ENCODE measurements at regions not wholly inside any gene's neighbourhood (a gene's known extent, or its start where the extent isn't known, plus 50 kb on each side); places are given as distances from the start of the nearest gene placed in this dataset.

DNA sequence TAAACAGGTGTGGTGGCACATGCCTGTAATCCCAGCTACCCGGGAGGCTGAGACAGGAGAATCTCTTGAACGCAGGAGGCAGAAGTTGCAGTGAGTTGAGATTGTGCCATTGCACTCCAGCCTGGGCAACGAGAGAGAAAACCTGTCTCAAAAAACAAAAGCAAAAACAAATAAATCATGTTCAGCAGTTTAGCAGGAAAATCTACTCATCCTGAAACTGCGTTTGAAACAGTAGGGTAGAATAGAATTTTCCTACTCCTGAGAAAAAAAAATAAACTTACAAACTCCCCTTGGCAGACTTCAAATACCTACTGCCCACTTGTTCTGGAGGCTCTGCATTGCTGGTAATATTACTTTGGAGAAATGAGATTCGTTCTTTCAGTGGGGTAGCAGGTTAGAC lies 367.7 kb downstream of the GADD45G start:
- Histone ChIP-seq H3K27ac (no peak overlapping the region), H3K36me3 (no peaks in the 10 kb centered on the region), H3K27me3 (no peaks in the 10 kb centered on the region), H3K4me3 (no peak overlapping the region), H3K4me1 (no peaks in the 10 kb centered on the region), H3K9me3 (no peaks in the 10 kb centered on the region)
- no peak for DNase-seq (ENCODE audit: low spot score in 2 of 2)
- intact Hi-C loops (cut with DNase I; ENCODE audit: low total_unique reads): no loop called here
- TF ChIP-seq, protein P1, sequence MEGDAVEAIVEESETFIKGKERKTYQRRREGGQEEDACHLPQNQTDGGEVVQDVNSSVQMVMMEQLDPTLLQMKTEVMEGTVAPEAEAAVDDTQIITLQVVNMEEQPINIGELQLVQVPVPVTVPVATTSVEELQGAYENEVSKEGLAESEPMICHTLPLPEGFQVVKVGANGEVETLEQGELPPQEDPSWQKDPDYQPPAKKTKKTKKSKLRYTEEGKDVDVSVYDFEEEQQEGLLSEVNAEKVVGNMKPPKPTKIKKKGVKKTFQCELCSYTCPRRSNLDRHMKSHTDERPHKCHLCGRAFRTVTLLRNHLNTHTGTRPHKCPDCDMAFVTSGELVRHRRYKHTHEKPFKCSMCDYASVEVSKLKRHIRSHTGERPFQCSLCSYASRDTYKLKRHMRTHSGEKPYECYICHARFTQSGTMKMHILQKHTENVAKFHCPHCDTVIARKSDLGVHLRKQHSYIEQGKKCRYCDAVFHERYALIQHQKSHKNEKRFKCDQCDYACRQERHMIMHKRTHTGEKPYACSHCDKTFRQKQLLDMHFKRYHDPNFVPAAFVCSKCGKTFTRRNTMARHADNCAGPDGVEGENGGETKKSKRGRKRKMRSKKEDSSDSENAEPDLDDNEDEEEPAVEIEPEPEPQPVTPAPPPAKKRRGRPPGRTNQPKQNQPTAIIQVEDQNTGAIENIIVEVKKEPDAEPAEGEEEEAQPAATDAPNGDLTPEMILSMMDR (IDR thresholded peaks at IDR 0.05): no peak
- TF ChIP-seq POLR2A (IDR thresholded peaks at IDR 0.05) (no peak), POLR2AphosphoS5 (IDR thresholded peaks at IDR 0.05) (no peak)

DNA sequence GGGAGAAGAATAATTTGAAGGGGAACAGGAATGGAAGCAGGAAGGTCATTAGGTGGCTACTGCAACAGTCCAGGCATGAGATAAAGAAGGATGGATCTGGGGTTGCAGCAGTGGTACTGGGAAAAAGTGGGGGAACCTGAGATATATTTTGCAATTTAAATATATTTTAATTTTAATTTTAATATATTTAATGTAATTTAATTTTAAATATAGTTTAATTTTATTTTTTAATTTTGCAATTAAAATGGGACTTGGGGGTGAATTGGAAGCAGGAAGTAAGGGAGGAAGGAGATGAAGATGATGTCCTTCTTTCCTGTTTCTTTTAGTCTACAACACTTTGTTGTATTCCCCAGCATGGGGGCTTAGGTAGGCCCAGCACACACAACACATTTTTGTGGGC lies 369.8 kb downstream of the GADD45G start:
- intact Hi-C loops (cut with DNase I; ENCODE audit: low total_unique reads): no loop called here
- no peak for DNase-seq (ENCODE audit: low spot score in 2 of 2)

DNA sequence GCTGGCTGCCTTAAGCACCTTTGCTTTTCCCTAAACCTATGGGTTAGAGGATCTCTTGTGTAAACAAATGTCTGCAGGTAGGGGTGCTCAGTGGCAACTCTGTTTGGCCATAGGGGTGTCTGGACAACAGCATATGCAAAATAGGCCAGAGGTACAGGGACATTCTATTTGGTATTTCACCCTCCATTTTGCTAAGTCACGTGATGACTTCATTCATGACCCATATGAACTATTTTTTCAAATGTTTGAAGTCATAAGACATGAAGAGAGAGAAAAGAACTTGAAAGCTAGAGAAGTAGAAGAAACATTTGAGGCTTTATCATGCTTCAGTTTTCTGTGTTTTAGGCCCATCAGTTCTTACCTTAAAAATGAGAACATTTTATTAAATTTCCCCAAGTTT lies 370.2 kb downstream of the GADD45G start:
- no peak overlapping the region for H3K4me3 ChIP-seq
- H3K27ac ChIP-seq: no peak overlapping the region
- H3K36me3 ChIP-seq: no peaks in the 10 kb centered on the region
- DNase-seq (ENCODE audit: low spot score in 2 of 2): no peak
- no peaks in the 10 kb centered on the region for H3K27me3 ChIP-seq
- intact Hi-C loops (cut with DNase I; ENCODE audit: low total_unique reads): no loop called here
- no peak for TF ChIP-seq POLR2AphosphoS5 (IDR thresholded peaks at IDR 0.05)
- no peaks in the 10 kb centered on the region for H3K4me1 ChIP-seq
- H3K9me3 ChIP-seq: no peaks in the 10 kb centered on the region

More for the DNA sequence above, 369.8 kb downstream of the GADD45G start:
- Histone ChIP-seq H3K9me3 (no peaks in the 10 kb centered on the region), H3K27me3 (no peaks in the 10 kb centered on the region), H3K27ac (no peak overlapping the region), H3K4me3 (no peak overlapping the region), H3K4me1 (no peaks in the 10 kb centered on the region), H3K36me3 (no peaks in the 10 kb centered on the region)
- no peak for TF ChIP-seq POLR2AphosphoS5 (IDR thresholded peaks at IDR 0.05)

DNA sequence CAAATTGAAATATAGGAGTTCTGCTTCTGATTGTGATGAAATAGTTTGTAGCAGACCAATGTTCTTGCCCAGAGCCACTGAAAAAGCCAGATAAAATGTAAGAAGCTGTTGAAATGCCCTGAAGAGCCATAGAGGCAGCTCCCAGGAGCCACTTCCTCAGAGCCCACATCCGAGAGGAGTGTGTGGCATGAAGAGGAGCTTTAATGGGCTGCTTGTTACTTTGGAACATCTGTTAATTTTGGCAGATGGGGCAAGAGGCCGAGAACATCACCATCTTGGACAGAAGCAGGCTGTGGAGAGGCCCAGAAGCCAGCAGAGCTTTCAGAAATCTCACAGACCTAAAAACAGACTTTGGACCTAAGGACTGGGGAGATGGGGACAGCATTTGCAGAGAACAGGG lies 370.8 kb downstream of the GADD45G start:
- no peak overlapping the region for H3K27ac ChIP-seq
- no peaks in the 10 kb centered on the region for H3K4me1 ChIP-seq
- no peak overlapping the region for H3K4me3 ChIP-seq
- TF ChIP-seq POLR2AphosphoS5 (IDR thresholded peaks at IDR 0.05) (no peak), POLR2A (IDR thresholded peaks at IDR 0.05) (no peak)
- TF ChIP-seq, protein P1 (IDR thresholded peaks at IDR 0.05): no peak
- no peaks in the 10 kb centered on the region for H3K27me3 ChIP-seq
- intact Hi-C loops (cut with DNase I; ENCODE audit: low total_unique reads): no loop called here
- H3K36me3 ChIP-seq: no peaks in the 10 kb centered on the region
- H3K9me3 ChIP-seq: no peaks in the 10 kb centered on the region
- no peak for DNase-seq (ENCODE audit: low spot score in 2 of 2)

DNA sequence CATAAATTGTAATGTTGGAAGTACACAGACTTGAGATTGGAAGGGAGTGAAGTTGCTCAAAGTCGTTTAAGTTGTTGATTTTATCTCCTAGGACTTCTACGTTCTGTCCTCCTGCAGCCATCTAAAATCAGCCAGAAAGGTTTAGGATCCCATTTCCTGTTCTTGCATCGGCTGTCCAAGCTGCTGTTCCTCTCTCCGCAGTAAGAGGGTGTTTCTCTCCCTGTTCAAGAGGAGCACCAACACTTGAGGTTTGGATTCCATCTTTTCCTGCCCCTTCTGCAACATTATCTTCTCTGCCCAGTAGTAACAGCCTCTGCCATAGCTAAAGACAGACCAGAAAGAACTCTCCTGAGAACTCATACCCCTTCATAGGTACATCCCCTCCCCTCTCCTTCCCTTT lies 373.4 kb downstream of the GADD45G start:
- Histone ChIP-seq H3K4me1 (no peaks in the 10 kb centered on the region), H3K27ac (no peak overlapping the region), H3K36me3 (no peaks in the 10 kb centered on the region), H3K4me3 (no peak overlapping the region), H3K27me3 (no peaks in the 10 kb centered on the region), H3K9me3 (no peaks in the 10 kb centered on the region)
- TF ChIP-seq, protein P1 (IDR thresholded peaks at IDR 0.05): peak in 2 of 3 donors; percentile 28 to 35
- TF ChIP-seq POLR2A (IDR thresholded peaks at IDR 0.05): no peak
- intact Hi-C loops (cut with DNase I; ENCODE audit: low total_unique reads): no loop called here
- no peak for DNase-seq (ENCODE audit: low spot score in 2 of 2)

DNA sequence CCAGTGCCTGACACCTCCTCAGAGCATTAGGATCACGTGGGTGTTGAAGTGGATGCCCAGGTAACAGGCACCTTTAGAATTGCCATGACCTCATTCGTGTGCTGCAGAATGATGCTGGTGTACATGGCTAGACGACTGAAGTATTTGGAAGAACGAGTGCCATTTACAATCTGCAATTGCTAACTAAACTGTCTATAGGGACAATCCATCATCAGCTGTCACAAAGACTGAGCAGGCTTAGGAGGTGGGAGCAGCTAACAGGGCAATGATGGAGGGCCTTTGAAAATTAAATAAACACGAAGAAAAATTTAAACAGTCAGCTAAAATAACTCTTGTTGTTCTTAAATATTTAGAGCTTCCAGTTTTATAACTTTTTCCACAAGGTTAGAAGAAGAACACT lies 375.8 kb downstream of the GADD45G start:
- no peak overlapping the region for H3K27ac ChIP-seq
- DNase-seq (ENCODE audit: low spot score in 2 of 2): no peak
- no peaks in the 10 kb centered on the region for H3K9me3 ChIP-seq
- intact Hi-C loops (cut with DNase I; ENCODE audit: low total_unique reads): no loop called here
- no peak overlapping the region for H3K4me3 ChIP-seq
- no peaks in the 10 kb centered on the region for H3K27me3 ChIP-seq
- TF ChIP-seq, protein P1 (IDR thresholded peaks at IDR 0.05): no peak
- no peaks in the 10 kb centered on the region for H3K4me1 ChIP-seq
- H3K36me3 ChIP-seq: no peaks in the 10 kb centered on the region

Data from breast epithelium (tissue), 4 donors.